ENCODE measurements at regions not wholly inside any gene's neighbourhood (a gene's known extent, or its start where the extent isn't known, plus 50 kb on each side); places are given as distances from the start of the nearest gene placed in this dataset.

DNA sequence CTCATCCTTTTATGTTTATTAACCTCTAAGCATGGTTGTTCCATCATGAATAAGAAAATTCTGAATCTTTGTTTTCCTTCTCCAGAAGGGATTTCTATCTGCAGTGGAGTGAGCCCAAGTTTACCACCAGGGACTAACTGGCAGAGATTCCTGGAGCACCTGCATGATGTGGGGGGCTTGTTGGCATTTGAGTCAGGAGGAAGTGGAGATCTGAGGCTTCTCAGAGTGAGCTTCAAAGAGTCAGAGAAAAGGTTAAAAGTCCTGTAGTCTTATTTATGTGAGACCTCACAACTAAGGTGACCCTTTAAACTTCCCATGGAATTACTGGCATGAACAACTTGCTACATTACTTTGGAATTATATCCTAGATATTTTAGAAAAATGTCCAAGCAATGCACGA lies 138.1 kb upstream of the SLC24A3 start:
- TF ChIP-seq, protein P1, sequence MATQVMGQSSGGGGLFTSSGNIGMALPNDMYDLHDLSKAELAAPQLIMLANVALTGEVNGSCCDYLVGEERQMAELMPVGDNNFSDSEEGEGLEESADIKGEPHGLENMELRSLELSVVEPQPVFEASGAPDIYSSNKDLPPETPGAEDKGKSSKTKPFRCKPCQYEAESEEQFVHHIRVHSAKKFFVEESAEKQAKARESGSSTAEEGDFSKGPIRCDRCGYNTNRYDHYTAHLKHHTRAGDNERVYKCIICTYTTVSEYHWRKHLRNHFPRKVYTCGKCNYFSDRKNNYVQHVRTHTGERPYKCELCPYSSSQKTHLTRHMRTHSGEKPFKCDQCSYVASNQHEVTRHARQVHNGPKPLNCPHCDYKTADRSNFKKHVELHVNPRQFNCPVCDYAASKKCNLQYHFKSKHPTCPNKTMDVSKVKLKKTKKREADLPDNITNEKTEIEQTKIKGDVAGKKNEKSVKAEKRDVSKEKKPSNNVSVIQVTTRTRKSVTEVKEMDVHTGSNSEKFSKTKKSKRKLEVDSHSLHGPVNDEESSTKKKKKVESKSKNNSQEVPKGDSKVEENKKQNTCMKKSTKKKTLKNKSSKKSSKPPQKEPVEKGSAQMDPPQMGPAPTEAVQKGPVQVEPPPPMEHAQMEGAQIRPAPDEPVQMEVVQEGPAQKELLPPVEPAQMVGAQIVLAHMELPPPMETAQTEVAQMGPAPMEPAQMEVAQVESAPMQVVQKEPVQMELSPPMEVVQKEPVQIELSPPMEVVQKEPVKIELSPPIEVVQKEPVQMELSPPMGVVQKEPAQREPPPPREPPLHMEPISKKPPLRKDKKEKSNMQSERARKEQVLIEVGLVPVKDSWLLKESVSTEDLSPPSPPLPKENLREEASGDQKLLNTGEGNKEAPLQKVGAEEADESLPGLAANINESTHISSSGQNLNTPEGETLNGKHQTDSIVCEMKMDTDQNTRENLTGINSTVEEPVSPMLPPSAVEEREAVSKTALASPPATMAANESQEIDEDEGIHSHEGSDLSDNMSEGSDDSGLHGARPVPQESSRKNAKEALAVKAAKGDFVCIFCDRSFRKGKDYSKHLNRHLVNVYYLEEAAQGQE (IDR thresholded peaks at IDR 0.05; ENCODE audit: low read depth, low read length) = no peak
- TF ChIP-seq, protein P2, sequence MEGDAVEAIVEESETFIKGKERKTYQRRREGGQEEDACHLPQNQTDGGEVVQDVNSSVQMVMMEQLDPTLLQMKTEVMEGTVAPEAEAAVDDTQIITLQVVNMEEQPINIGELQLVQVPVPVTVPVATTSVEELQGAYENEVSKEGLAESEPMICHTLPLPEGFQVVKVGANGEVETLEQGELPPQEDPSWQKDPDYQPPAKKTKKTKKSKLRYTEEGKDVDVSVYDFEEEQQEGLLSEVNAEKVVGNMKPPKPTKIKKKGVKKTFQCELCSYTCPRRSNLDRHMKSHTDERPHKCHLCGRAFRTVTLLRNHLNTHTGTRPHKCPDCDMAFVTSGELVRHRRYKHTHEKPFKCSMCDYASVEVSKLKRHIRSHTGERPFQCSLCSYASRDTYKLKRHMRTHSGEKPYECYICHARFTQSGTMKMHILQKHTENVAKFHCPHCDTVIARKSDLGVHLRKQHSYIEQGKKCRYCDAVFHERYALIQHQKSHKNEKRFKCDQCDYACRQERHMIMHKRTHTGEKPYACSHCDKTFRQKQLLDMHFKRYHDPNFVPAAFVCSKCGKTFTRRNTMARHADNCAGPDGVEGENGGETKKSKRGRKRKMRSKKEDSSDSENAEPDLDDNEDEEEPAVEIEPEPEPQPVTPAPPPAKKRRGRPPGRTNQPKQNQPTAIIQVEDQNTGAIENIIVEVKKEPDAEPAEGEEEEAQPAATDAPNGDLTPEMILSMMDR (IDR thresholded peaks at IDR 0.05) = no peak
- TF ChIP-seq SMC3 (IDR thresholded peaks at IDR 0.05; ENCODE audit: low read depth, low read length) (no peak), FOXJ3 (CRISPR knock-in tag; IDR thresholded peaks at IDR 0.05) (no peak), POLR2AphosphoS5 (IDR thresholded peaks at IDR 0.05; ENCODE audit: low read depth, low read length) (no peak), YY1 (IDR thresholded peaks at IDR 0.05; ENCODE audit: low read depth) (no peak), RAD21 (IDR thresholded peaks at IDR 0.05; ENCODE audit: low read length) (no peak), RFX5 (IDR thresholded peaks at IDR 0.05; ENCODE audit: low read length) (no peak), GATA2 (CRISPR knock-in tag; IDR thresholded peaks at IDR 0.05) (no peak), EP300 (IDR thresholded peaks at IDR 0.05; ENCODE audit: borderline replicate concordance in 1 of 2, low read depth in 1 of 2, low read length in 1 of 2) (no peak), NRF1 (IDR thresholded peaks at IDR 0.05; ENCODE audit: low read depth, low read length) (no peak), NFIC (IDR thresholded peaks at IDR 0.05; ENCODE audit: borderline replicate concordance) (no peak)
- TF ChIP-seq, protein P3, sequence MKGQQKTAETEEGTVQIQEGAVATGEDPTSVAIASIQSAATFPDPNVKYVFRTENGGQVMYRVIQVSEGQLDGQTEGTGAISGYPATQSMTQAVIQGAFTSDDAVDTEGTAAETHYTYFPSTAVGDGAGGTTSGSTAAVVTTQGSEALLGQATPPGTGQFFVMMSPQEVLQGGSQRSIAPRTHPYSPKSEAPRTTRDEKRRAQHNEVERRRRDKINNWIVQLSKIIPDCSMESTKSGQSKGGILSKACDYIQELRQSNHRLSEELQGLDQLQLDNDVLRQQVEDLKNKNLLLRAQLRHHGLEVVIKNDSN (IDR thresholded peaks at IDR 0.05; ENCODE audit: borderline replicate concordance, low read depth) = no peak
- TF ChIP-seq, protein P4, sequence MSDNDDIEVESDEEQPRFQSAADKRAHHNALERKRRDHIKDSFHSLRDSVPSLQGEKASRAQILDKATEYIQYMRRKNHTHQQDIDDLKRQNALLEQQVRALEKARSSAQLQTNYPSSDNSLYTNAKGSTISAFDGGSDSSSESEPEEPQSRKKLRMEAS (IDR thresholded peaks at IDR 0.05; ENCODE audit: low read depth) = no peak
